ENCODE measurements at regions not wholly inside any gene's neighbourhood (a gene's known extent, or its start where the extent isn't known, plus 50 kb on each side); places are given as distances from the start of the nearest gene placed in this dataset.
A peak's percentile ranks its signal among the peaks of the same experiment; 100 is the strongest.

DNA sequence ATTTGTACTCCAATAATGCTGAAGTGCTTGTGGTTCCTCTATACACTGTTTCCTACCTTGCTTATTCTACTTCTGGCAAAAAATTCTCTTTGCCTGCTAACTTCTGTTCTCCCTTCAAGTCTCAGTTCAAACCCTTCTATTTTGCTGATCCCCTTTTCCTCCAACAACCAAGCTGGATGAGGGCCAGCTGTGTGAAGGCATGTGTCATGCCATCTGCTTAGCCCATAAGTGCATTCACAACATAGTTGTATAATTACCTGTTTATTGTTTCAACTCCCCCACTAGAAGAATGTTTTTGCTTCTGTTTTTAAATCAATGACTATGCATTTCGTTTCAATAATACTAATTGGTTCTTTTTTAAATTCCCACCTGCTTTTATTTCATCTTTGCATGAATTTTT, 1951.4 kb upstream of the WWC1 start:
- TF ChIP-seq, protein P1, sequence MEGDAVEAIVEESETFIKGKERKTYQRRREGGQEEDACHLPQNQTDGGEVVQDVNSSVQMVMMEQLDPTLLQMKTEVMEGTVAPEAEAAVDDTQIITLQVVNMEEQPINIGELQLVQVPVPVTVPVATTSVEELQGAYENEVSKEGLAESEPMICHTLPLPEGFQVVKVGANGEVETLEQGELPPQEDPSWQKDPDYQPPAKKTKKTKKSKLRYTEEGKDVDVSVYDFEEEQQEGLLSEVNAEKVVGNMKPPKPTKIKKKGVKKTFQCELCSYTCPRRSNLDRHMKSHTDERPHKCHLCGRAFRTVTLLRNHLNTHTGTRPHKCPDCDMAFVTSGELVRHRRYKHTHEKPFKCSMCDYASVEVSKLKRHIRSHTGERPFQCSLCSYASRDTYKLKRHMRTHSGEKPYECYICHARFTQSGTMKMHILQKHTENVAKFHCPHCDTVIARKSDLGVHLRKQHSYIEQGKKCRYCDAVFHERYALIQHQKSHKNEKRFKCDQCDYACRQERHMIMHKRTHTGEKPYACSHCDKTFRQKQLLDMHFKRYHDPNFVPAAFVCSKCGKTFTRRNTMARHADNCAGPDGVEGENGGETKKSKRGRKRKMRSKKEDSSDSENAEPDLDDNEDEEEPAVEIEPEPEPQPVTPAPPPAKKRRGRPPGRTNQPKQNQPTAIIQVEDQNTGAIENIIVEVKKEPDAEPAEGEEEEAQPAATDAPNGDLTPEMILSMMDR (conservative IDR thresholded peaks at IDR 0.05; ENCODE audit: low read length): no peak
- TF ChIP-seq EZH2phosphoT487 (IDR thresholded peaks at IDR 0.05; ENCODE audit: borderline replicate concordance, low read depth, low read length): no peak
- no peak overlapping the region for H3K4me3 ChIP-seq (ENCODE audit: low read depth, low read length, poor library complexity, severe bottlenecking)
- H3K36me3 ChIP-seq (ENCODE audit: insufficient read depth, low read length): no peaks in the 10 kb centered on the region
- H3K9me2 ChIP-seq (ENCODE audit: insufficient read depth, low read length): no peaks in the 10 kb centered on the region
- no peak overlapping the region for H3K4me2 ChIP-seq (ENCODE audit: low read length)
- POLR2A ChIA-PET: no interaction called here
- intact Hi-C loops (cut with micrococcal nuclease; ENCODE audit: unreplicated experiment): no loop called here
- H2AFZ ChIP-seq (ENCODE audit: low read length): no peak overlapping the region
- no peaks in the 10 kb centered on the region for H3K4me1 ChIP-seq (ENCODE audit: insufficient read depth, low read length, poor library complexity, severe bottlenecking)
- H3K27ac ChIP-seq (ENCODE audit: low read depth, low read length, poor library complexity, severe bottlenecking): no peak overlapping the region
- DNase-seq (ENCODE audit: low spot score): no peak
- H4K20me1 ChIP-seq (ENCODE audit: insufficient read depth, low read length): no peaks in the 10 kb centered on the region
- H3K79me2 ChIP-seq (ENCODE audit: insufficient read depth, low read depth, low read length): no peaks in the 10 kb centered on the region
- no TSS peak for BruUV-seq (replicated peaks)
- CTCF ChIA-PET (ENCODE audit: unreplicated experiment): no interaction called here
- no peaks in the 10 kb centered on the region for H3K9me3 ChIP-seq (ENCODE audit: low read length)

DNA sequence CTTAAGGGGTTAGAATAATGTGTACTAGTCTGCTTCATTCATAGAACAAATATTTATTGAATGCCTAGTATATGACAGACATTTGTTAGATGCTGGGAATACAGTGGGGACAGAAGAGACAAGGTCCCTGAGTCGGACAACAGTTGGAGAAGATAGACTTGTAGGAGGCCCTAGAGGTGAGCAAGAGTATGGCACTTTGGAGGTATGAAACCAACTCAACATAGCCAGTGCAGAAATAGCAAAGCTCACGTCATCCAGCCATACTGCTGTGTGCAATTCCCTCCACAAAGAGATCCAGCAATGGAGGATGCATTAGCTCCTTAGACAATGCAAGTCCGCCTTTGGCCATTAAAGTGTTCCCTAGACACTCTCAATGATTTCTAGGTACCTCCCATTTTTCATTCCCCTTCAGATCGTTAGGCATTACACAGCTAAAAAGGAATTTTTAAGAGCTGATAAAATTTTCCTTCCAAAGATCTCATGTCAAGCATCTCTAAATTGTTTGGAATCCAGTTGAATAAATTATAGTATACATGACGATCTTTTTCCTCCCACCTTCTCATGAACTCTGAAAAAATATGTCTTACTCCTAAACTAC, 1949.6 kb upstream of the WWC1 start:
- Histone ChIP-seq H3K9me2 (ENCODE audit: insufficient read depth, low read length) (no peaks in the 10 kb centered on the region), H2AFZ (ENCODE audit: low read length) (no peak overlapping the region), H3K4me3 (ENCODE audit: low read depth, low read length, poor library complexity, severe bottlenecking) (no peak overlapping the region), H3K9me3 (ENCODE audit: low read length) (no peaks in the 10 kb centered on the region), H3K36me3 (ENCODE audit: insufficient read depth, low read length) (no peaks in the 10 kb centered on the region), H3K27ac (ENCODE audit: low read depth, low read length, poor library complexity, severe bottlenecking) (no peak overlapping the region), H3K79me2 (ENCODE audit: insufficient read depth, low read depth, low read length) (no peaks in the 10 kb centered on the region), H4K20me1 (ENCODE audit: insufficient read depth, low read length) (no peaks in the 10 kb centered on the region), H3K4me2 (ENCODE audit: low read length) (no peak overlapping the region), H3K4me1 (ENCODE audit: insufficient read depth, low read length, poor library complexity, severe bottlenecking) (no peaks in the 10 kb centered on the region)
- TF ChIP-seq, protein P1 (conservative IDR thresholded peaks at IDR 0.05; ENCODE audit: low read length): 0 out of 2 replicates have a peak, but pooled peaks have one; percentile 35
- TF ChIP-seq EZH2phosphoT487 (IDR thresholded peaks at IDR 0.05; ENCODE audit: borderline replicate concordance, low read depth, low read length): no peak
- intact Hi-C loops (cut with micrococcal nuclease; ENCODE audit: unreplicated experiment): no loop called here
- BruUV-seq (replicated peaks): no TSS peak
- DNase-seq (ENCODE audit: low spot score): no peak
- POLR2A ChIA-PET: interaction anchor here (1.0 to 1.3 kb wide), 2 partner anchors 9 to 125 kb away, joined by 3 to 4 read pairs; no protein-coding TSS in a partner anchor
- CTCF ChIA-PET (ENCODE audit: unreplicated experiment): no interaction called here

DNA sequence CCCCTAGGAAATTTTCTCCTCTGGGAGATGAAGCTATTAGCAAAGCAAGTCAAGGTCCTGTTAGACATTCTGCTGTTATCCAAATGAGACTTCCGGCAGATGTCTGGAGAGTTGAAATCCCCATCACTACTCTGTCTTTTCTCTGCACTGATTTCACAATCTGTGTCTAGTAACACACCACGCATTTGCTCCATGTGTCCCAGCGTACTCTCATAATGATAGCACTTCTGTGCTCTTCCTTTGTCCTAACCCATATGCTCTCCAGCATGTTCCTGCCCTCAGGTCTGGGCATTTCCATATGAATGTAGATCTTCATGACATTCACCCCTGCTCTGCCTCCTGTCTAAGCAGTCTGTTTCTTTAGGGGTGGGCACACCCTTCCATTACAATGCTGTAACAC, 1949.0 kb upstream of the WWC1 start:
- H3K79me2 ChIP-seq (ENCODE audit: insufficient read depth, low read depth, low read length): no peaks in the 10 kb centered on the region
- no peak overlapping the region for H3K27ac ChIP-seq (ENCODE audit: low read depth, low read length, poor library complexity, severe bottlenecking)
- no peak for TF ChIP-seq EZH2phosphoT487 (IDR thresholded peaks at IDR 0.05; ENCODE audit: borderline replicate concordance, low read depth, low read length)
- no TSS peak for BruUV-seq (replicated peaks)
- intact Hi-C loops (cut with micrococcal nuclease; ENCODE audit: unreplicated experiment): no loop called here
- H3K4me1 ChIP-seq (ENCODE audit: insufficient read depth, low read length, poor library complexity, severe bottlenecking): no peaks in the 10 kb centered on the region
- H3K9me2 ChIP-seq (ENCODE audit: insufficient read depth, low read length): no peaks in the 10 kb centered on the region
- no peak overlapping the region for H3K4me2 ChIP-seq (ENCODE audit: low read length)
- H4K20me1 ChIP-seq (ENCODE audit: insufficient read depth, low read length): no peaks in the 10 kb centered on the region
- H3K36me3 ChIP-seq (ENCODE audit: insufficient read depth, low read length): no peaks in the 10 kb centered on the region
- DNase-seq (ENCODE audit: low spot score): no peak
- H3K4me3 ChIP-seq (ENCODE audit: low read depth, low read length, poor library complexity, severe bottlenecking): no peak overlapping the region
- no peak overlapping the region for H2AFZ ChIP-seq (ENCODE audit: low read length)
- ChIA-PET CTCF (ENCODE audit: unreplicated experiment) (no interaction called here), POLR2A (interaction anchor here (1.0 to 1.3 kb wide), 2 partner anchors 9 to 126 kb away, joined by 3 to 4 read pairs; no protein-coding TSS in a partner anchor)
- no peaks in the 10 kb centered on the region for H3K9me3 ChIP-seq (ENCODE audit: low read length)
